ENCODE measurements at regions not wholly inside any gene's neighbourhood (a gene's known extent, or its start where the extent isn't known, plus 50 kb on each side); places are given as distances from the start of the nearest gene placed in this dataset.
A peak's percentile ranks its signal among the peaks of the same experiment; 100 is the strongest.

GRCh38 chr1:4600615-4601460, 53.6 kb upstream of the AJAP1 start:
- no peak for DNase-seq

- DNase-seq = no peak
Observed at GRCh38 chr1:4601941-4602340, 52.5 kb upstream of the AJAP1 start.

- DNase-seq = peak in 9 of 56 donors; percentile 13 to 62 (median 31)
Observed at GRCh38 chr1:4602462-4603294, 51.7 kb upstream of the AJAP1 start.

DNA sequence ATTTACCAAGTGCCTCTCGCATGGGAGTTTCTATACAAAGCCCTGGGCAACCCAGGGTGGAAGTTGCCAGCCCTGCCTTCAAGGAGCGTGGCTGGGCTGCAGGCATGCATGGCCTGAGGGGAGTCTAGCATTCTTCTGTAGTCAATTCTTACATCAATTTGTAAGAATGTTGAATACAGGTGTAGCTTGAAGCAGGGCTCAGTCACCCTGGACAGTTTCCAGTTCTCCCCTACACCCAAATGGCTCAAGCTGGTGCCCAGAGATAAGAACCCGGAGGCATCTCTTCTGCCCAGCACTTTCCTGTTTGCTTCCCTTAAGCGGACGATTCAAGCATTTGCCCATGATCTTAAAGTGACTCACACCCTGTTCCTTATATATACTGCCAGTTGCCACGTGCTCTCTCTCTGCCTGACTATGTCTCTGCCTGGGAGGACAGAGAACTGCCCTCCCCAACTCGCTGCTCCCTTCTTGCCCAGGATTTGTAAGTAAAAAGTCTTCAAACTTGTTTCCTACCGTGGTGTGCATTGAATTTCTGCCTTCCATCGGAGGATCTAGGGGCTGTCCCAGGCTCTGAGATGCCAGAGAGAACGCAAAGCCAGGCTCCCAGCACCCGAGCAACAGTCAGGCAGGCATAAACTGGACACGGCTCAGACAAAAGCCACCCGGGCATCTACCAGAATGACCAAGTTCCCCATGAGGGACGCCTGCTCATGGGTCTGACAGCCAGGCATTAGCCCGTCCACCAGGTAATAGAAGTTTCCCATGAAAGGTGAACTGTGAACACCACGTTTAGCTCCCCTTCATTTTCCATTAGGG, 50.9 kb upstream of the AJAP1 start:
- peak in 3 of 56 donors; percentile 13 to 46 (median 26) for DNase-seq

All from amygdala (tissue), 56 donors.